NB4 (cell line): ENCODE measurements at regions not wholly inside any gene's neighbourhood (a gene's known extent, or its start where the extent isn't known, plus 50 kb on each side); places are given as distances from the start of the nearest gene placed in this dataset.

ENCODE experiments used
- MYC ChIP-seq: IDR thresholded peaks from 2 replicates; pipeline ENCODE4 v1.6.1; 2011; ENCODE audit warnings: low read depth, low read length
- POLR2A ChIP-seq: IDR thresholded peaks from 2 replicates; pipeline ENCODE4 v1.6.1; 2011; ENCODE audit warnings: mild to moderate bottlenecking; ENCODE audit not compliant: insufficient read length; ENCODE audit errors: extremely low read depth
- TF ChIP-seq, protein P1 (sequence below): IDR thresholded peaks from one replicate; pipeline ENCODE4 v1.5.1; 2012; ENCODE audit warnings: low read depth, low read length
- TF ChIP-seq, protein P2 (sequence below): IDR thresholded peaks from 2 replicates; pipeline ENCODE4 v1.6.1; 2011; ENCODE audit warnings: low read depth, low read length

DNA sequence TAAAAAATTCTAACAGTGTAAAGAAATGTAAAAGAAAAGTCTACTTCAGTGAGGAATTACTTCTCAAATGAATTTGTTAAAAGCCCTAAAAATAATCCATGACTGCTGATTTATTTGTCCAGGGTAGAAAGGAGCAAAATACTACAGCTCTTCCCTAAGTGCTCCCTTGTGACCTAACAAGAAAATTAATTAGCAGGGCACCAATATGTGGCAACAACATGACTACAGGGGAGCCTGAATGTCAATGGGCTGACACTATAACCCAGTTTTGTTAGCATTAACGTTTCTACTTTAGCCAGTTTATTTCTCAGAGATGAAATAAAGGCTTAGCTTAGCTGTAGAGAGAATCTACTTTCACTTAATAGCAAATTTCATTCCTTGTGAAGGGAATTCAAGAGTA, 918.9 kb upstream of the EPHA5 start:
- TF ChIP-seq, protein P1, sequence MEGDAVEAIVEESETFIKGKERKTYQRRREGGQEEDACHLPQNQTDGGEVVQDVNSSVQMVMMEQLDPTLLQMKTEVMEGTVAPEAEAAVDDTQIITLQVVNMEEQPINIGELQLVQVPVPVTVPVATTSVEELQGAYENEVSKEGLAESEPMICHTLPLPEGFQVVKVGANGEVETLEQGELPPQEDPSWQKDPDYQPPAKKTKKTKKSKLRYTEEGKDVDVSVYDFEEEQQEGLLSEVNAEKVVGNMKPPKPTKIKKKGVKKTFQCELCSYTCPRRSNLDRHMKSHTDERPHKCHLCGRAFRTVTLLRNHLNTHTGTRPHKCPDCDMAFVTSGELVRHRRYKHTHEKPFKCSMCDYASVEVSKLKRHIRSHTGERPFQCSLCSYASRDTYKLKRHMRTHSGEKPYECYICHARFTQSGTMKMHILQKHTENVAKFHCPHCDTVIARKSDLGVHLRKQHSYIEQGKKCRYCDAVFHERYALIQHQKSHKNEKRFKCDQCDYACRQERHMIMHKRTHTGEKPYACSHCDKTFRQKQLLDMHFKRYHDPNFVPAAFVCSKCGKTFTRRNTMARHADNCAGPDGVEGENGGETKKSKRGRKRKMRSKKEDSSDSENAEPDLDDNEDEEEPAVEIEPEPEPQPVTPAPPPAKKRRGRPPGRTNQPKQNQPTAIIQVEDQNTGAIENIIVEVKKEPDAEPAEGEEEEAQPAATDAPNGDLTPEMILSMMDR: no peak
- no peak for TF ChIP-seq MYC
- TF ChIP-seq, protein P2, sequence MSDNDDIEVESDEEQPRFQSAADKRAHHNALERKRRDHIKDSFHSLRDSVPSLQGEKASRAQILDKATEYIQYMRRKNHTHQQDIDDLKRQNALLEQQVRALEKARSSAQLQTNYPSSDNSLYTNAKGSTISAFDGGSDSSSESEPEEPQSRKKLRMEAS: no peak
- TF ChIP-seq POLR2A: no peak
